ENCODE measurements at regions not wholly inside any gene's neighbourhood (a gene's known extent, or its start where the extent isn't known, plus 50 kb on each side); places are given as distances from the start of the nearest gene placed in this dataset.

GRCh38 chr5:135271533-135272310 lies 127.3 kb downstream of the MACROH2A1 start:
- POLR2A ChIA-PET: no interaction called here

More at GRCh38 chr5:135271533-135272310, 127.3 kb downstream of the MACROH2A1 start:
- no TSS peak for BruUV-seq (replicated peaks)
- Histone ChIP-seq H3K36me3 (ENCODE audit: control insufficient read depth in 2 of 2, extremely low read depth in 1 of 2, insufficient read depth in 2 of 2, low read length in 2 of 2) (no peaks in the 10 kb centered on the region), H3K79me2 (ENCODE audit: control insufficient read depth, insufficient read depth, low read length) (no peaks in the 10 kb centered on the region), H3K27ac (ENCODE audit: insufficient read depth, low read depth, low read length) (no peak overlapping the region), H3K9me1 (replicated peaks; ENCODE audit: control insufficient read depth, extremely low read depth, insufficient read depth, low read length) (no peaks in the 10 kb centered on the region), H3K4me2 (ENCODE audit: insufficient read depth, low read length) (no peak overlapping the region), H3K9ac (replicated peaks; ENCODE audit: extremely low read depth, insufficient read depth, low read length) (no peak overlapping the region), H4K20me1 (replicated peaks; ENCODE audit: control insufficient read depth, extremely low read depth, insufficient read depth, low read length) (no peaks in the 10 kb centered on the region), H3K27me3 (ENCODE audit: control insufficient read depth in 2 of 2, insufficient read depth in 2 of 2, low read length in 2 of 2) (no peaks in the 10 kb centered on the region), H3K4me3 (replicated peaks in 1 of 3; ENCODE audit: insufficient read depth in 1 of 3, low read depth in 1 of 3, low read length in 3 of 3) (no peak overlapping the region), H2AFZ (ENCODE audit: low read depth, low read length) (no peak overlapping the region), H3K4me1 (ENCODE audit: control insufficient read depth, extremely low read depth, insufficient read depth, low read length) (peaks cover 16% of the 10 kb centered on the region), H3K9me3 (replicated peaks; ENCODE audit: control insufficient read depth, insufficient read depth, low read length) (no peaks in the 10 kb centered on the region)
- no peak for DNase-seq (ENCODE audit: low read depth, low spot score)
- no peak for FAIRE-seq
- dilution Hi-C loops (cut with MboI; ENCODE audit: extremely low pct_ligation_motif_present, low sequenced_read_pairs): no loop called here
- TF ChIP-seq GATA2 (IDR thresholded peaks at IDR 0.05; ENCODE audit: insufficient read depth, insufficient read length, low read depth, low read length) (no peak), JUN (IDR thresholded peaks at IDR 0.05; ENCODE audit: borderline replicate concordance, insufficient read depth, insufficient read length, low read depth) (no peak), MYC (IDR thresholded peaks at IDR 0.05; ENCODE audit: low read depth, low read length) (no peak), FOS (IDR thresholded peaks at IDR 0.05; ENCODE audit: borderline replicate concordance, insufficient read depth, low read length) (no peak), EZH2 (IDR thresholded peaks at IDR 0.05; ENCODE audit: borderline replicate concordance, low read depth, low read length, severe bottlenecking) (no peak), POLR2AphosphoS5 (IDR thresholded peaks at IDR 0.05; ENCODE audit: insufficient read depth, low read depth, low read length) (no peak), CTCF (IDR thresholded peaks at IDR 0.05; ENCODE audit: extremely low read depth in 1 of 2, insufficient read depth in 1 of 2, low read depth in 1 of 2, low read length in 2 of 2) (no peak), MAX (IDR thresholded peaks at IDR 0.05; ENCODE audit: insufficient read depth, insufficient read length) (no peak), POLR2A (IDR thresholded peaks at IDR 0.05; ENCODE audit: low read depth, low read length) (no peak)
- intact Hi-C loops (cut with micrococcal nuclease): no loop called here
- CTCF ChIA-PET: no interaction called here
